GM04503 (cell line): ENCODE measurements at regions not wholly inside any gene's neighbourhood (a gene's known extent, or its start where the extent isn't known, plus 50 kb on each side); places are given as distances from the start of the nearest gene placed in this dataset.

ENCODE experiments used
- DNase-seq: peaks from one replicate; pipeline ENCODE4 v3.0.0-alpha.2; 2012; ENCODE audit warnings: low read depth

DNA sequence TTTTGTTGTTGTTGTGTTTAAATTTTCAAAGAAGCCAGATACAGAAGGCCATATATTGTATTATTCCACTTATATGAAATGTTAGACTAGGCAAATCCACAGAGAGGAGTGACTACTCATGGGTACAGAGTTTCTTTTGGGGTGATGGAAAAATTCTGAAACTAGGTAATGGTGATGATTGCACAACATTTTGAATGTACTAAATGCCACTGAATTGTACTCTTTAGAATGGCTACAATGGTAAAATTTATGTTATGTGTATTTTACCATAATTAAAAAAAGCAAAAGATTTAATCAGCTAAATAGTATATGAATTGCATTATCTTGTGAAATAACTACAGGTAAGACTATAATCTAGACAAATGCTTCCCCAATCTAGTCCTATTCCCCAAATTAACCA is 733.6 kb upstream of the TMEM132C start:
- no peak for DNase-seq

GRCh38 chr12:127536833-127537428 is 730.0 kb upstream of the TMEM132C start:
- no peak for DNase-seq

GRCh38 chr12:127538316-127538715 is 728.7 kb upstream of the TMEM132C start:
- DNase-seq: no peak

DNA sequence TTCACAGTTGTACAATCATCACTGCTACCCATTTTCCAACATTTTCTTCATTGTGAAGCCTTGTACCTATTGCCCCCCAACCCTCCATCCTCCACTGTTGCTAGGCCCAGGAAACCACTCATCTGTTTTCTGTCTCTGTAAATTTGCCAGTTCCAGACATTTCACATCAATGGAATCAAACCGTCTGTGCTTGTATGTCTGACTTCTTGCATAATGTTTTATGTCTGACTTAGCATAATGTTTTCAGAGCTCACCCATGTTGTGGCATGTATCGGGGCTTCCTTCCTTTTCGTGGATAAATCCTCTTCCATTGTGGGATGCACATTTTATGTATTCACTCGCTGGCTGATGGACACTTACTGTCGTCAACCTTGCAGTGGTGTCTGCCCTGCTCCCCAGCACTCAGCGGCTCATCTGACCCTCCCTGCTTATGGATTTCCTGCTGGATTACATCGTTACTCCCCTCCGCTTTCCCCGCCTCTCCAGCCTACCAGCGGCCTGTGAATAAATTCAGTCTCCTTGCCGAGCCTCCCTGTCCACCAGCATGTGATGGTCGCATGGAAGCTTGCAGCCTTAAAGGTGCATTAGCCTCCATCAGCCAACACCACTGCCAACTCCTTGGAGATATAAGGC is 727.6 kb upstream of the TMEM132C start:
- DNase-seq: no peak

GRCh38 chr12:127542391-127542790 is 724.6 kb upstream of the TMEM132C start:
- no peak for DNase-seq

DNA sequence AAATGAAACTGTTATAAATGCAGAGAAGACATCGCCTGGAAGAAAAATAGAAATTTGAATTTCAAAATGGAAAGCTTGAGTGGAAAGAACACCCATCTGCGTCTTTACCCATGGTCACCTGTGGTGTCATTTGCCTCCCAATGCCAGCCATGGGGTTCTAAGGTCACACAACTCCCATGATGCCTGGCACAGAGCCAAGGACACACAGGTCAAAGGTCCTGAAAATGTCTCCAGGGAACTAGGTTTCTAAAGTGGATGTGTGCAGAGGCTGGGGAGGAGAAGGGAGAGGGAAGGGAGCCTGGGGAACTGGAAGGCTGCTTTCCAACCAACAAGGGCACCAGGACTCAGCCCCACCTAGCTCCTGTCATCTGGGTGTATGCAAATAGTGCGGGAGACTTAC is 724.0 kb upstream of the TMEM132C start:
- no peak for DNase-seq

- no peak for DNase-seq
These were observed 720.1 kb upstream of the TMEM132C start for GRCh38 chr12:127546721-127547505.

DNA sequence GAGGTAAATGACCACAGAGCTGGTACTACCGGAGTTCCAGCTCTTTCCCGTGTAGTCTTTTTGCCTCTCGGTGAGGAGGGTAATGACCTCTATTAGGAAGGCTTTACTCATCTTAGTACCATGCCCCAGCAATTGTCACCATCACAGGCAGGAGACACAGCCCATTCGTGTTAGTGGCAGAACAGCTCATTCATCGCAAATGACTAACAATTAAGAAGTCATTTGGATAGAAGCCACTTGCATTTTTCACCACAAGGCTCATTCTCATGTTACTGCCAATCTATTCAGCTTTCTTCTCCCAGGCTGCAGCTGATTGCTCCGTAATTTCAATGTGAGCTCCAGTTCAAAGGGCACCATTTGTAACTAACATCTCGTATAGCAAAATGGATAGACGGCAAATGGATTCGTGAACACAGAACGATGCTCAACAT is 718.8 kb upstream of the TMEM132C start:
- DNase-seq: peak; percentile 85

DNA sequence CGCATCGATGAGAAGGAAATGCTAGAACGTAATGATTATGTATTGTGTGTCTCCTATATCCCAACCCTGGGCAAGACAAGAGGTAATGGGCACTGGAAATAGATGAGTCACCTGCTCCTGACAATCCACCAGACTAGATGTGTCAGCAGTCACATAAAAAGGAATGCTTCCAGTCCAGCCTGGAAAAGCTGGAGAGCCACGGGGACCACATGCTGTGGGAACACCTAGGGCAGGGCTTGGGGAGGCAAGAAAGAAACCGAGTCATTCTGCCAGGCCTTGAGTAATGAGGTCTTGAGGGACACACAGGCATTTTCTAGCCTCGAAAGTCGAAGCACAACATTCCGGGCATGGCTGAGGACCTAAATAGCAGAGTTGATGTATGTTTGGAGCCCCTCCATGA is 716.7 kb upstream of the TMEM132C start:
- DNase-seq: peak; percentile 59

DNA sequence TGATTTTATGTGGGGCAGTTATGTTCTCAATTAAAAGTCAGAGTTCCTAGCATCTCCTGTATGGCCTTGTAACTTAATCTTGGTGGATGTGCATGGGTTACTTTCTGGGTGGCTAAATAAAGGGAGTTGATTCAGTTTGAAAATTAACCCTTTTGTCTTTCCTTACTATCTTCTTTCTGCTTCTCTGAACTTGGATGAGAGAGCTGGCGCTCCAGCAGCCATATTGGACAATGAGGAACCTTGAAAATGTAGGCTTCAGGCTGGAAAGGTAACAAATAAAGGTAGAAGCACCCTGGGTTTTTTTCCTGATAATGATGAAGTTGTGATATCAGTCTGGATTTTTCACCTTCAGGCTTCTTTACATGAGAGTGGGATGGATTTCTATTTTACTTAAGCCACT is 714.1 kb upstream of the TMEM132C start:
- no peak for DNase-seq

DNA sequence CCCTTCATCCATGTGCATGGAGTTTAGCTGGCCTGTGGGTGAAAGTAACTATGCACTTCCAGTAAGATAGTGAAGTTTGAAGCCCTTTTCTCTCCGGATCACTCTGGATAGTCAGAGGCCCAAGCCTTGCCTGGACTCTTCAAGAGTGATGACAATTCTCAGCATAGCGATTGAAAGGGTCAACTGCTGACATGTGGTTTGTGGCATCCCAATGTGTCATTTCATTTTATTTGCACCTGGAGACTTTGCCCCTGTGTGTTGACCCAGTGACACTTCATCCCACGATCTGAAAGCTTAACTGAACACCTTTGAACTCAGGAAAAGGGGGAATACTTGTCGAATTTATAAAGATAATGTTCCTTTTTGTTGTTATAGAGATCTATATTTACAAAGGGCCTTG is 711.9 kb upstream of the TMEM132C start:
- no peak for DNase-seq

DNA sequence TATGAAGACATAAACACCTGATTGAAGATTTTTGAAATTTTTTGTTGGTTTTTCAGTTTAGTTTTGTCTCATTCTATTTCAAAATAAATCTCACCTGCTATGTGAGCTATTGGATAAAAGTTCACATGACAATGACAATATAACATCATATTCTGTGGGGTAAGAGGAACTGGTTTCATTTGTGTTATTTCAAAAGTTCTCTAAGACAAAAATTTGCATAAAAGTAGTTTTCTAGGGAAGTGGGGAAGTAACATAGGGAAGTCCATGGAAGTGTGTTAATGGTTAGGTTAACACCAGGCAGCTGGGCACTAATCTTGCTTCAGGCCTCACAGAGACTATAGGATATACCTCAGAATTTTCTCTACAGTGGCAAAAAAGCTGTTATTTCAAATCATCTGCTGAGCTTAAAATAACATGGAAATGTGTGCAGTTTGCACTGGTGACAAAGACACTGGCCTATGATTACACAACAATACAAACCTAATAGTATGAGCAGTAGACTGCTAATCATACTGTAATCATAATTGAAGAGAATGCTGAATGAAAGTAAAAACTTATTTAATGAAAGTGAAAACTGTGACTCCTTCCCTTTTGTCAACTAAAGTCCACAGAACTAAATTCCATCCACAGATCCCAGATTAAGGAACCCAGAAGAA is 710.6 kb upstream of the TMEM132C start:
- no peak for DNase-seq

- DNase-seq: no peak
These were observed 708.6 kb upstream of the TMEM132C start for GRCh38 chr12:127558361-127558760.

GRCh38 chr12:127559349-127560040 is 707.5 kb upstream of the TMEM132C start:
- peak; percentile 92 for DNase-seq

DNA sequence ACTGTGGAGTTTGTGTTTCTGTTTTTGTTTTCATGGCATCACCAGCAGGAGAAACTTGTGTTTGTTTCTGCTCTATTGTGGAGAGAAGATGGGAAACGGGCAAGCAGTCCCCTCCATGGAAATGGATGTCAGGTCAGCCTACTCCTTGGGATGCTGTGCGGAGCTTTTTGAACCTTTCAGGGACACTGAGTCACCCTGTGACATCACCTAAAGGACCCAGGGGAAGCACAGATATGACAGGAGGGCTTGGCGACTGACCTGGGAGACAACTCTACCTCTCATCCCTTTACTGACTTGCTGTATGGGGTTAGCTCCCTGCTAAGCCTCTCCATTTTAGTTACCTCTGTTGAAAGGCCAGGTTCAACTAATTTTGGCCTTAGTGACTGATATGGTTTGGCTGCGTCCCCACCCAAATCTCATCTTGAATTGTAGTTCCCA is 706.9 kb upstream of the TMEM132C start:
- no peak for DNase-seq

DNA sequence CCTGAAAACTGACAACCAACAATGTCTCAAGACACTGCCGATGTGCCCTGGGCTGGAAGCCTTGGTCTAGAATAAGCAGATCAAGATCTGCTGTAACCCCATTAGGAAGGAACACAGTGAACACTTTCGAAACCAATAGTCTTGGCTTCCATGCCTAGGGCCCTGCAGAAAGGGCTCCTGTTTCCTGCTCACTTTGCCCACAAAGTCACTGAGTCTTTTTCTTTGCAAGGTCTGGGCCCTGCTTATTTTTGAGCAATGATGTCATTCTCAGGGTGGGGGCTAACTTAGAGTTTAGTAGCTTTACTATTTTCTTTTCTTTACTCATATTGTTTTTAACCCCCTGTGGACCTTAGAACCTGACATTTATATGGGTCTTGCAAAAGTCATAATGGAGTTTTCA is 704.2 kb upstream of the TMEM132C start:
- no peak for DNase-seq

DNA sequence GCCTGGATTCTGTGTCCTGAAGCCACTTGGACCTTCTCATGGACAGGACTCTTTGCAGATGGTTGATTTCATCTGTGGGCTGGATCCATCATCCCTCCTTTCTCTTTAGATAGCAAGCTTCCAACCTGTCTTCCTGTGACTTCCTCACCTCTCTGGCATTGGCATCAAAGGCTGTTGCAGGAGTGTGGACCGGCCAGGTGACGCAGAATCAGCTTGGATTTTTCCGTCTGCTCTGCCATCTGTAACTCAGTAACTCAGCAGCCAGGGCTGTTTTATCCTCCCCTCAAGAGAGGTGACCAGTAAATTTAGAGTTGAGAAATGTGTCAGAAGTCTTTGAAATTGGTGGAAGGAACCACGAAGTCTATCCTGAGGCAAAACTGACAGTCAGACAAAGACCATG is 701.7 kb upstream of the TMEM132C start:
- DNase-seq: no peak

DNA sequence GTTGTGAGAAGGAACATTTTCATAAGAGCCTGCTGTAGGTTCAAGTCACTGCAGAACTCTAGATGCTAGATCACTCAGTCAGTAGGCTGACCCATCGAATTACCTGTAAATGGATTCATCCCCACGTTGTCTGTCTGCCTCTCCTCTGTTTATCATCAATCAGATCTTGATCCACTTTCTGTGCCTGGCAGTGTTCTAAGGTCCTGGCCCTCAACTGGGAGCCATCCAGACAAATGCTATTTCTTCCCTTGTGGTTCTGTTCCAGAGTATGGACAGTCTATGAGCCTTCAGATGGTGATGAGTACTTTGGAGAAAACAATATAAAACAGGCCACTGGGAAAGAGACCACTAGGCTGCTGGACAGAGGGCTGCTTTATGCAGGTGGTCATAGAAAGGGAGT is 699.4 kb upstream of the TMEM132C start:
- no peak for DNase-seq

GRCh38 chr12:127570387-127570786 is 696.6 kb upstream of the TMEM132C start:
- DNase-seq: no peak

GRCh38 chr12:127570793-127571360 is 696.1 kb upstream of the TMEM132C start:
- DNase-seq: no peak

- no peak for DNase-seq
These were observed 695.4 kb upstream of the TMEM132C start for GRCh38 chr12:127571578-127571977.

DNA sequence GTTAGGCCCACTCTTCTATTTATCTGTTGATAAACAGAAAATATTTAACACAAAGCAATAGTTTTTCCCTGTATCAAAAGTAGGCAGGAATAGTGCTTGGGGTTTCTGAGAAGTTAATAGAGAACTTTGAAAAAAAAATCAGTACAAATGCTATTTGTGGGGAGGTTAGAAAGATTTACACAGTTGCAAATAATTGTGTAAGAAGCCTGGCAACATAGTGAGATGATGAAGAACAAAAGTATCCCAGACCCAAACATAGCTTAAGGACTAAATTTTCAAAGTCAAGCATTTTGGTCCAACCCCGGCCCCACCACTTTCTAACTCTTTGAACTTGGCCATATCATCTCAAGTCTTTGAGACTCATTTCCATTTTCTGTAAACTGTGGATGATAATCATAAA is 687.5 kb upstream of the TMEM132C start:
- DNase-seq: no peak
